HS-5 (cell line): ENCODE measurements at regions not wholly inside any gene's neighbourhood (a gene's known extent, or its start where the extent isn't known, plus 50 kb on each side); places are given as distances from the start of the nearest gene placed in this dataset.
"Not testable (repeated sequence)": the region's sequence is repeated elsewhere in the genome, so short reads cannot be mapped to it uniquely, and the experiment has no call there.

ENCODE experiments used
- DNase-seq: peaks from one replicate; pipeline ENCODE4 v3.0.0-alpha.2; 2012; ENCODE audit warnings: low read depth

DNA sequence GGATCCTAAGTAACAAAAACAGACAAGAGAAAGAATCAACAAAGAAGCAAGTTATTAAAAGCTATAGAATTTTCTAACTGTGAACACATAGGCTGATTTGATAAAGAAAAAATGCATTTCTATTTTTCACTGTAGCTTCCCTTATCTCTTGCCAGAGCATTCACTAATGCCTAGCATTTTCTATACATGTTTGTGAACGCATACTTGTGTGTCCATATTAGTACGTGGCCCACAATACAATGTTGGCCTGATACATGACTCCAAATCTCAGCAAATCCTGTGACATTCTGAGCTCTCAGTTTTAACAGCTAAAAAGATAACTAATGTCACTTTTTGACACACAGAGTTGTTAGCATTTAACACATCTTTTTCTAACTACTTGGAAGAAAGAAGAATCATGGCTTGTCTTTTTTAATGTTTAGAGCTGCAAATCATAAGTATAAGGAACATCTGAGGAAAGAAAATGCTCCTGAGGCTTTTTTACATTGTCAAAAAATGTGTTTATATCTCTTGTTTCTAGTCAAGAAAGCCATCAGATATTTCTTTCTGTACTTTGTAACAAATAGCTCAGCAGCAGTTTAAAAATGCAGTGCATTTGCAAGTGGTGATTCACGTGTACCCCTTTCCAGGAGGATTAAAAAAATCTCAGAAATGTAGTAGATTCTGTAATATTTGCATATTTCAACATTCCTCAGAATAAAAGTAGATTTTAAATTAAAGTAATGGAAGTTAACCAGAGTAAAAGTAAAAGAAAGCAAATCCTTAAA lies 1646.8 kb upstream of the TMEFF2 start:
- DNase-seq, result peak; percentile 35

DNA sequence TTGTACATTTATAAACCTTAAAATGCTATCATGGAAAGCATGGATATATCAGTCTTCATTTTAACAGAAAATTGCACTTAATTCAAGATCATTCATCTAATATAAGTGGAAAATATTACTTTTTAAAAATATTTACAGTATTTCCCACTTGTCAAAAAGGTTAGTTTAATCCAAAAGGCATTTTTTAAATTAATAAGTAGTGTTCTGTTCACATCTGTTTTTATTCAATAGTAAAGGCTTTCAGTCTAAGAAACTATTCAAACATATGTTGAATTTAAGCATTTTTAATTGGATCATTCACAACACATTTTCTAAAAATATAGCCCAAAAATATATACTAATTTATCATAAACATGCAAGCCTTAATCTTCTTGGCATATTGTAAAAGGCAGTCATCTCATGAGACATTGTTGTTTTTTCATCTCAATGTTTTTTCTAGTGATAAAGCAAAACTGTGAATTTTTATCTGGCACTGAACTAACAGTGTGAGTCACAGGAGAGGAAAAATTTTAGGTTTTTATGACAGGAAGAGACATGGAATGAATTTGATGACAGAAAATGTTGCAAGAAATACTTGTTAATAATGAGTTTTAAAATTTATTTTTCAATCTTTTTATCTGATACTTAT lies 1642.5 kb upstream of the TMEFF2 start:
- DNase-seq, result peak; percentile 41

DNA sequence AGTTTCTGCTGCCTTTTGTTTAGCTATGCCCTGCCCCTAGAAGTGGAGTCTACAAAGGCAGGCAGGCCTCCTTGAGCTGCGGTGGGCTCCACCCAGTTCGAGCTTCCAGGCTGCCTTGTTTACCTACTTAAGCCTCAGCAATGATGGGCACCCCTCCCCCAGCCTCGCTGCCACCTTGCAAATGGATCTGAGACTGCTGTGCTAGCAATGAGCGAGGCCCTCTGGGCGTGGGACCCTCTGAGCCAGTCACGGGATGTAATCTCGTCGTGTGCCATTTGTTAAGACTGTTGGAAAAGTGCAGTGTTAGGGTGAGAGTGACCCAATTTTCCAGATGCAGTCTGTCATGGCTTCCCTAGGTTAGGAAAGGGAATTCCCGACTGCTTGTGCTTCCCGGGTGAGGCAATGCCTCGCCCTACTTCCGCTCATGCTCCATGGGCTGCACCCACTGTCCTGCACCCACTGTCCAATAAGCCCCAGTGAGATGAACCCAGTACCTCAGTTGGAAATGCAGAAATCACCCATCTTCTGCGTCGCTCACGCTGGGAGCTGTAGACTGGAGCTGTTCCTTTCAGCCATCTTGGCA lies 1641.8 kb upstream of the TMEFF2 start:
- not testable (repeated sequence) for DNase-seq

DNA sequence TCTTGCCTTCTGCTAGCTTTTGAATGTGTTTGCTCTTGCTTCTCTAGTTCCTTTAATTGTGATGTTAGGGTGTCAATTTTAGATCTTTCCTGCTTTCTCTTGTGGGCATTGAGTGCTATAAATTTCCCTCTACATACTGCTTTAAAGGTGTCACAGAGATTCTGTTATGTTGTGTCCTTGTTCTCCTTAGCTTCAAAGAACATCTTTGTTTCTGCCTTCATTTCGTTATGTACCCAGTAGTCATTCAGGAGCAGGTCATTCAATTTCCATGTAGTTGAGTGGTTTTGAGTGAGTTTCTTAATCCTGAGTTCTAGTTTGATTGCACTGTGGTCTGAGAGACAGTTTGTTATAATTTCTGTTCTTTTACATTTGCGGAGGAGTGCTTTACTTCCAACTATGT lies 1639.2 kb upstream of the TMEFF2 start:
- peak; percentile 32 for DNase-seq

DNA sequence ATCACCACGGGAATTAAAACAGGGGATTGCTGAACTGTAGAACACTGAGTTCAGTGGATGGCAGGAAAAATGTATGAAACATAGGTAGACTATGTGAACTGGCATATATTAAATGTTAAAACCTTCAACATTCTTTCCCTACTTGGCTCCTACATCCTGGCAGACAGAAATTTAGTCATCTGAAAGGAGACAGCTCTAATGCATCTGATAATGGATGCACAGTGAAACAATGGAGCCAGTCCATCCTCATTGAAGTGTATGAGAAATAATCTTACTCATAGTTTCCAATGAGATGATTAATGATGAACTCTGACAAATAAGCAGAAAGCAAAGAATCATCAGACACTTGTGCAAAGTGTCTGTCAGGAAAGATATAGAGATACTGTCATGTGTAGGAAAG lies 1629.7 kb upstream of the TMEFF2 start:
- peak; percentile 87 for DNase-seq

DNA sequence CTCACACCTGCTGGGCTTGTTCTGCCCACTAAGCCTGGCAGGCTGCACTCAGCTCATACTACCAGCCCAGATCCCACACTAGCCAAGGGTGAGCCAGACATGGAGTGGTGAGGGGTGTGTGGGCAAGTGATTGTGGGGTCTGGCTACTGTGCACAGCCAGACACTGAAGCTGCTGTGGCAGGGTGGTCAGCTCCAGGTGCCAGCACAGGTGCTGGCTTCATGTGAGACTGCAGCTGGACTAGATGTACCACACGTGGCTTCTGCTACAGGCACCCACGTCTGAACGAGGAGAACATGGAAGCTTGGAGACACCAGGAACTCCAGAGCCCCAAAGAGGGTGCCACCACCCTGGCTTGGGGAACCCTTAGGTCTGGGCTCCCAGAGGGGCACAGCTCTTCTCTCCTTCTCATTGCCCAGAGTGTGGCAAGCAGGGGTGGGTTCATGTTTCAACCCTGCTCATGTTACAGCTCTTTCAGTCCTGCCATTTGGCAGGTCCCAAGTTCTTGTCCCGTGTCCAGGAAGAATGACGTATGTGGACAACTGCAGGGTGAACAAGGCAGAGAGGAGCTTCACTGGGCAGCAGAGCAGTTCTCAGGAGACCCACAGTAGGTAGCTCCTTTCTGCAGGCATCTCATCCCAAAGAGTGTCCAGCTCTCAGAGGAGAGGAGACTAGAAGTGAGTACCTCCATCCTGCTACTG lies 1624.2 kb upstream of the TMEFF2 start:
- no peak for DNase-seq

DNA sequence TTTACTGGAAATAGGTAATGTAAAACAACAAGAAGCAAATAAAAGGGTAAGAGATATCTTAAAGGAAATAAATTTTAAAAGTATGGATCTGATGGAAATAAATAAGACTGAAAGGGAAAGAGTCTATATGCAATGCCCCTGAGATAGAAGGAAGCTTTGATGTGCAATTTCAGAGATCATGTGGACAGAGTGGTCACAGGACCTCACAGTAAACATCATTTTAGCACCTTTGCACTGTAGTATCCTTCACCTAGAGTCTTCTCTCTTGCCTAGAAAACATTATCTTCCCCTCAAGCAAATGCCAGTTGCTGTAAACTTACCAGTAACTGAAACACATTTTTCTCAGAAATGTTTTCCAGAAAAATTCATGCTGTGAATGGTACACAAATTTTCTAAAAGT lies 1621.3 kb upstream of the TMEFF2 start:
- no peak for DNase-seq

DNA sequence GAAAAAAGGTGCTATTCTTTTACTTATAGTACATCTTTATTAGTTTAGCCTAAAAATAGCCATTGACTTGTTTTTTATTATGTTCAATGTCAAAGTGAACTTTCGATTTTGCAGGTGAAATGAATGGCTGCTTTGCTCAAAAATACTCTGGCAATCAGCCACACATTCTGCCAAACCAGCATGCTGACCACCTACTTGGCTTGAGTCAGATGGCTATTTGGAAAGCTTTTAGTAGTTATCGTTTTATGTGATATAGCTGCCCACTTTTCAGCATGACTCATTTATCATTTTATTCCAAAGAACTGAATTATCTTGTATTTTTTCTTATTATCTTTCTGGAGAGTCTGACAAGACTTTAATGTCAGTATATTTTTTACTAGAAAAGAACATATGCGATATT lies 1615.8 kb upstream of the TMEFF2 start:
- DNase-seq, result no peak

DNA sequence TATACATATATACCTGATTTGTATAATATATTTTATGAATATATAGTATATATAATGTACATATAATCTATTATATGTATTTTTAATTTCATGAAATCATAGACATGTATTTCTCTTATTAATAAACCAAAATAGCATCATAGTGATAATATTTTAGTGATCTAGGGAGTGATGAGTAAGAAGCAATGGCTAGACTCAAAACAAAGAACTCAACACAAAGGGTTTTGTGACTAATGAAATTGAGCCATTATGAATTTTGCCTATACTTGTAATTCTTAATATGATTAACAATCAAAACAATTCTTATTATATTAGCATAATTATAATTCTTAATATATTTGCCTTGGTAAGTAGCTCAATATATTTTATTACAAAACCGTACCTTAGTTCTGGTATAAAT lies 1614.1 kb upstream of the TMEFF2 start:
- no peak for DNase-seq

DNA sequence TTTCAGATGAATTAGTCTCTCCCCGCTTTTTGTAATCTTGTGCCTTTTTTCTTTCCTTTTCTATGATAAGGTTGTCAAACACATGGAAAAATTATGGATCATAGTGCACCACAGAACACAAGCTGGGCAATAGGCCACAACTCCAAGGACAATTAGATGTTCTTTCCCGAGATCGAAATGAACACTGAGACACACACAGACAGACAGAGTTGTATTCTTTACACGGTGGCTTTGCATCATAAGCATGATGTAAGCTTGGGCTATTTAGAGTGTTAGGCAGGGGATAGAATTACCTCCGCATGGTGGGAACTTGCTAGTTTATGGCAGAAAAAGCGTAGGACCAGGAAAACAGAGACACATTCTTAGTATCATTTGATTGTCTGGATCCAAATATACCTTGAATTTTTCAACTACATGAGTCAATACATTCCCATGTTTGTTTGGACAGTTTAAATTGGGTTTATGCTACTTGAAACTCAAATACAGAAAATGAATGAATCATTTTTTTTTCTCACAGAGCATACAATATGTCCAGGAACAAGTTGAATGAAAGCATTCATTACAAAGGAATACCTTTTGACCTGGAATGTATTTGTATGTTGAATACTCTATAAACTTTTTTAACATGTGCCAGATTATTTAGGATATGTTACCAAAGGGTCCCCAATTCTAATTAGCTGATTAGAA lies 1611.5 kb upstream of the TMEFF2 start:
- DNase-seq, result no peak

DNA sequence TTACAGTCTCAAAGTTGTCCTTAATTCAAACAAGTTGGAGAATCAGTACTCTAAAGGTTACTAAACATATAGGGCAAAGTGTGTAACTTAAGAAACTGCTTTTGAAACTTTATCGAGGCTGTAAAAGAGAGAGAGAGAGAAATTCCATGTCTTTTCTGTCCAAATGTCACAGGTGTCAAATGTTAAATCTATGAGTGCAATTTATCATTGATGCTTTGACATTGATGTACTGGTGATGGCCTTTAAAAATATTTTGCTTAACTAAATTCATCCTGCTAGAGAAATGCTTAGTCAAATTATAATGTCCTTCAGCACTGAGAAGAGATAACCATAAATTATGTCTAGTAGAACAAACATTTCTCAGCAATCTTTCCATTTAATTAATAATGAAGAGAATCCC lies 1602.1 kb upstream of the TMEFF2 start:
- no peak for DNase-seq

DNA sequence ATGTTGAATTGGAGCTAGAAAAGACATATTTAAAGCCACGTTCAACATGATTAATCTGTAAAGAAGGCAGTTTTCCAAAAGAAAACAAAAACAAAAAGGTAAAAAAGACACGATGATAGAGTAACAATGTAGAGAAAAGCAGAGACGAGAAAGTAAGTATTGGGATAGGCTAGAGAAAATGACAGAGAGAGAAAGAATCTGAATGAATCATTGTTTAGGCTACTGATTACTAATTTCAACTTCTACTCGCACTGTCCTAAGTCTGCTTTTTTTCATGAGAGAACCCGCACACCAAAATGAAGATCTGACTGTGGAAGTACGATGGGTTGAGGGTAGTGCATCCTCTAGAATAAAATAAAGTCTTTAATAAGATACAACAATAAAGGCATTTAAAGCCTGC lies 1599.2 kb upstream of the TMEFF2 start:
- DNase-seq, result no peak

DNA sequence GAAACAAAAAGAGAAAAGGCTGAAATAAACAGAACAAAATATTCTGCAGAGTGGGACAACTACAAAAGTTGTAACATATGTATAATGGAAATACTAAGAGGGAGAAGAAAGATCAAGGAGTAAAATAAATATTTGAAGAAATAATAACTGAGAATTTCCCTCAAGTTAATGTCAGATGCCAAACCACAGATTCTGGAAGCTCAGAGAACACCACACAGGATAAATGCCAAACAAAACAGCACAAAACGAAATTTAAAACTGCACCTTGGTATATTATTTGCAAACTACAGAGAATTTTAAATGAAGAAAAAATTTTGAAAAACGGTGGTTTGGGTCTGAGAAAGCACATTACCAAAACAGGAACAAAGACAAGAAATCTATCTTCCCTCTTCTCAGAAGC lies 1588.9 kb upstream of the TMEFF2 start:
- no peak for DNase-seq

DNA sequence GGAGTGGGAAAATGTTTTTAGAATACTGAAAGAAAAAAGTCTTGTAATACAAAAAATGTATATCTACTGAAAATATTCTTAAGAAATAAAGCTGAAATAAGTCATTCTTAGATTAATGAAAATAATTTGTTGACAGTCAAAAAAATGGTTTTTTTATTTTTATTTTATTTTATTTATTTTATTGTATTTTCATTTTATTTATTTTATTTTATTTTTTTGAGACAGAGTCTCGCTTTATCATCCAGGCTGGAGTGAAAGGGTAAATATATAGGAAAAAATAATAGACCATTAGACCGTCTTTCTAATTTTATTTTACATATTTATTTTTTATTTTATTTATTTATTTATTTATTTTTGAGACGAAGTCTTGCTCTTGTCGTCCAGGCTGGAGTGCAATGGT lies 1583.6 kb upstream of the TMEFF2 start:
- no peak for DNase-seq

DNA sequence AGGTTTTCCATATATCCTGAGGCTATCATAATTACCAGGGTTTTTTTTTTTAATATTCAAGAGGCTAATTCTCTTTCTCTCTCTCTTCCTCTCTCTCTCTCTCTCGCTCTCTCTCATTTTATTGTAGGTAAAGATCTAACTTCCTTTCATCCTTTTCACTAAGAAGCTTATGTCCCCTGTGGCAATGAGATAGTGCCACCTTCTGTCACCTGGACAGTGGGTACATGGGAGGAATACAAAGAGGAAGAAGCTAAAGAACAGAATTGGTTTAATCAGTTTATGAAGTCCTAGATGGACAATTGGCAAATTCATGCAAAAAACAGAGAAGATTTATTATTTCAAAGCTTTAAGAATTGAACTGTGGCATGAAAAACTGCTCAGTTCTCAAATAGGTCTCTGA lies 1582.3 kb upstream of the TMEFF2 start:
- no peak for DNase-seq

DNA sequence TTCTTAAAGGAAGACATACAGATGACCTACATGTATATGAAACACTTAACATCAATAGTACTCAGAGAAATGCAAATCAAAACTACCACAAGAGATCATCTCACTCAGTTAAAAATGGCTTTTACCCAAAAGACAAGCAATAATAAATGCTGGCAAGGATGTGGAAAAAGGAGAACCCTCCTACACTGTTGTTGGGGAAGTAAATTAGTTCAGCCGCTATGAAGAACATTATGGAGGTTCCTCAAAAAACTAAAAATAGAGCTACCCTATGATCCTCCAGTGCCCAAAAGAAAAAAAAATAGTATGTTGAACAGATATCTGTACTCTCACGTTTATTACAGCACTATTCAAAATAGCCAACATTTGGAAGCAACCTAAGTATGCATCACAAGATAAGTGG lies 1579.4 kb upstream of the TMEFF2 start:
- DNase-seq, result no peak

DNA sequence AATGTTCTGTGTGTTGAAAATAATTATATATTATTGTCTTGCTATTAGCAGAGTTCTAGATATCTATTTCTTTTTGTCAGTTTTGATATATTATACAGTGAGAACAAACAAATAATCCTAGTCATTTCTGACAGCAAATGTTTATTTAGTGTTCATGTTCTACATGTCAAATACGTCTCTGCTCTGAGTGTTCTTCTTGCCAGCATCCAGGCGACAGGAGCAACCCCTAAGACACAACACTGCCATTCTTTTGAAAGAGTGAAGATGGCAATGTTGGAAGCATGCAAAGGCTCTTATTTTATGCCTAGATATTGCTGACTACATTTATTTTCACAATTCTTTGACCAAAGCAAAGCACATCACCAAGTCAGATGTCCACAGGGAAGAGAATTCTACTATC lies 1556.6 kb upstream of the TMEFF2 start:
- DNase-seq, result no peak

DNA sequence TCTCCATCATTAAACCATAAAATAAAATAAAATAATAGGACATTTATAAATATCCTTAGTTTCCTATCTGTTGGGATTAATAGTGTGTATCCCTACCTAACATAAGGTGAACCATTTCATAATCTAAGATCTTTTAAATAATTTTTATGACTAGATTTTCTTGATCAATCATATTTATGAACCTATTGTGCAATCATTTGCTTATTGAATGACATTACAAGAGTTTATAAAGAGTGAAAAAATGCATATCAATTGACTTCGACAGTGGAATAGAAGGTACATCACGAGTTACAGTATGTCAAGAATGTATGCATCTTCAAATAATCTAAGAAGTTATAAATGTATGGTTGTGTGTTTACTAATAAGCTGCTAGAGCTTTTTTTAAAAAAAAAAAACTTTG lies 1554.8 kb upstream of the TMEFF2 start:
- no peak for DNase-seq

DNA sequence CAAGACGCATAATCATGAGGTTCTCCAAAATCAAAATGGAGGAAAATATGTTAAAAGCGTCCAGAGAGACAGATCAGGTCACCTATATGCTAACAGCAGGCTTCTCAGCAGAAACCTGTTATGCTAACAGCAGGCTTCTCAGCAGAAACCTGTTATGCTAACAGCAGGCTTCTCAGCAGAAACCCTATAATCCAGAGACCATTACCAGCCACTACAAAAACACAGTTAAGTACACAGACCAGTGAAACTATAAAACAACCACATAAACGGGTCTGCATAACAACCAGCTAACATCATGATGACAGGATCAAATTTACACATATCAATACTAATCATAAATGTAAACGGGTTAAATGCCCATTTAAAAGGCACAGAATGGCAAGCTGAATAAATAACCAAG lies 1548.4 kb upstream of the TMEFF2 start:
- no peak for DNase-seq

DNA sequence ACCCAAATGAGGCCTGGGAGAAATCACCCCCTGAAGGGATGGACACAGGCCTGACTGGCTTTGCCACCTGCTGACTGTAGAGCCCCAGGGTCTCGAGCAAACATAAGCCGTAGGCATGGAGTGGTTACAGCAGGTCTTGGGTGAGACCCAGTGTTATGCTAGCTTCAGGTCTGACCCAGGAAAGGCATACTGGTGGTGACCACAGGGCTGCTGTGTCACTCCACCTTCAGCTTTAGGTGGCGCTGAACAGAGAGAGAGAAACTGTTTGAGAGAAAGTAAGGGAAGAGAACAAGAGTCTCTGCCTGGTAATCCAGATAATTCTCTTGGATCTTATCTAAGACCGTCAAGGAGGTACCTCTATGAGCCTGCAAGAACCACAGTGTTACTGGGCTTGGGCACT lies 1544.2 kb upstream of the TMEFF2 start:
- no peak for DNase-seq

DNA sequence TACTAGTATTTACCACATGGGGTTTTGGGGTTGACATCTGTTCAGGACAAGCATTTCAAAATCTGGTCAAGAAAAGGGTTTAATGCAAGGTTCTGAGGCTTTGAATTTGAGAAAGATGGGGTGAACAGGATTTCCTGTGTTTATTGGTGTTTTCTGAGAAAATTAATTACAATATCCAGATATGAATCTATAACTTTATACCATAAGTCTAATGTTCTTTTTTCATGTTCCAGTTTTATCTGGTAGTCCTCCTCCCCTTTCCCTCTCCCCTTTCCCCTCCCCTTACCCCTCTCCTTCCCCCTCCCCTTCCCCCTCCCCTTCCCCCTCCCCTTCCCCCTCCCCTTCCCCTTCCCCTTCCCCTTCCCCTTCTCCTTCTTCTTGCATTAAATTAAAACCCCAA lies 1518.2 kb upstream of the TMEFF2 start:
- DNase-seq, result no peak

DNA sequence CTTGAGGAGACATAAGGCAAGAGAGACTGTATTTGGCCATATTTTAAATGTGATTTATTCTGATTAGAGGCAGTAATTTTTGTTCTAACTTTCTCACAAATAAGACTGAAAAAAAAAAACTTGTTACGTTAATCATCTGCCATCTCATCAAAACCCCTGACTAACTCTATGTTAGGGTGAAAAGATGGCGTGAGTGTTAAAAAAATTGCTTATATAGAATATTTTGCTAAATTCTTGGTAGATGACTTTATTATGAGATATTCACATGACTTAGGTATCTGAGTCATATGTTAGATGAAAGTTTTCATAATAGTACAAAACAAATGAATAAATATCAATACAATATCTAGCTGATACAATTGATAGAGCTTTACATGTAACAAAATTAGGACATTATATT lies 1508.7 kb upstream of the TMEFF2 start:
- no peak for DNase-seq

DNA sequence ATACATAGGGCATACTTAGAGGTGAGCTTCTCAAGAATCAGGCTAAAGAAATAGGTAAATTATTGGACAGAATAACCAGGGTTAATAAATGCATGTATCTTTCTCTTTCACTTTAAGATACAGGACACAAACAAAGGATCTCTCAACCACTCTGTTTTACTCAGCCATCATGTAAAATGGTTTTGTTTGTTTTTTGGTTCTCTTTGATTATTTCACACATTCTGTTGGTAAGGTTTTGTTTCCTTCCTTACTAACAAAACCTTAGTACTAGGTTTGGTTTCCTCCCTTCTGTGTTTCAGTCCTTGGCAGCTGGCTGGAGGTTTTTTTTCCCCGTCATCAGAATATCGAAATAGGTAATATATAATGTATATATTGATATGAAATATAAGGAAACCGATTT lies 1506.8 kb upstream of the TMEFF2 start:
- DNase-seq, result no peak
